IMR-90 (cell line): ENCODE measurements at regions not wholly inside any gene's neighbourhood (a gene's known extent, or its start where the extent isn't known, plus 50 kb on each side); places are given as distances from the start of the nearest gene placed in this dataset.

Source experiments
- ATAC-seq: fragments of 200-7000 bp; cut with Tn5 transposase; 2 replicates; pipeline ENCODE4 v1.9.1; 2020; ENCODE audit warnings: low read depth, mild to moderate bottlenecking, moderate library complexity
- BruUV-seq: library from RNA; stranded (reverse); fragments of 400-500 nt; replicated peaks from 2 replicates; lab custom pipeline; 2021; lab: Mats Ljungman, UMichigan
- CTCF ChIA-PET: fragments of 300-600 bp; formaldehyde crosslinking; extraction: SDS; loops from one replicate; lab custom pipeline; 2021; ENCODE audit warnings: antibody characterized with exemption; lab: Yijun Ruan, JAX
- POLR2A ChIA-PET: fragments of 300-600 bp; sonication (Branson Sonifier 250); formaldehyde crosslinking; loops from one replicate; lab custom pipeline; 2022; ENCODE audit warnings: antibody characterized with exemption; ENCODE audit not compliant: unreplicated experiment; lab: Charles Lee
- DNase-seq: peaks from one replicate; pipeline ENCODE4 v3.0.0; 2013
- H2AFZ ChIP-seq: replicated peaks from 2 replicates; pipeline ENCODE3; 2013; ENCODE audit warnings: low read length, mild to moderate bottlenecking; ENCODE audit not compliant: poor library complexity
- H2AK5ac ChIP-seq: 2 replicates; pipeline ENCODE4 v1.6.1; 2013; ENCODE audit warnings: low read depth, low read length, inconsistent platforms
- H2AK9ac ChIP-seq: replicated peaks from 2 replicates; pipeline ENCODE3; 2013; ENCODE audit warnings: mild to moderate bottlenecking, low read depth, low read length, moderate library complexity; ENCODE audit not compliant: poor library complexity
- H2BK120ac ChIP-seq: 2 replicates; pipeline ENCODE4 v1.6.1; 2013; ENCODE audit warnings: low read depth, low read length, inconsistent platforms
- H2BK15ac ChIP-seq: 3 replicates; pipeline ENCODE4 v1.6.1; 2013; ENCODE audit warnings: low read depth, low read length, inconsistent platforms
- H2BK20ac ChIP-seq: 2 replicates; pipeline ENCODE4 v1.6.1; 2013; ENCODE audit warnings: low read depth, mild to moderate bottlenecking, inconsistent platforms, low read length, moderate library complexity
- H2BK5ac ChIP-seq: 2 replicates; pipeline ENCODE4 v1.6.1; 2013; ENCODE audit warnings: mild to moderate bottlenecking, low read depth, low read length, inconsistent platforms; ENCODE audit not compliant: poor library complexity, severe bottlenecking
- H3K14ac ChIP-seq: replicated peaks from 2 replicates; pipeline ENCODE4 v1.6.1; 2013; ENCODE audit warnings: low read depth, low read length, inconsistent platforms
- H3K18ac ChIP-seq: 2 replicates; pipeline ENCODE4 v1.6.1; 2013; ENCODE audit warnings: low read depth, low read length, control low read depth
- H3K23ac ChIP-seq: 2 replicates; pipeline ENCODE4 v1.6.1; 2013; ENCODE audit warnings: low read depth, low read length, inconsistent platforms
- H3K27ac ChIP-seq: 2 replicates; pipeline ENCODE4 v1.5.1; 2013; ENCODE audit warnings: mild to moderate bottlenecking, control low read depth, low read length; ENCODE audit not compliant: insufficient read depth
- H3K27me3 ChIP-seq: 2 replicates; pipeline ENCODE4 v1.6.1; 2013; ENCODE audit warnings: low read length; ENCODE audit not compliant: control insufficient read depth, insufficient read depth
- H3K36me3 ChIP-seq: 2 replicates; pipeline ENCODE4 v1.6.1; 2013; ENCODE audit warnings: low read length, mixed read lengths; ENCODE audit not compliant: control insufficient read depth, insufficient read depth
- H3K4ac ChIP-seq: 2 replicates; pipeline ENCODE4 v1.6.1; 2013; ENCODE audit warnings: low read depth, low read length, inconsistent platforms
- H3K4me1 ChIP-seq: 2 replicates; pipeline ENCODE4 v1.6.1; 2013; ENCODE audit warnings: low read length, mixed read lengths; ENCODE audit not compliant: control insufficient read depth, insufficient read depth
- H3K4me2 ChIP-seq: 2 replicates; pipeline ENCODE4 v1.6.1; 2013; ENCODE audit warnings: low read depth, mild to moderate bottlenecking, control low read depth, low read length, moderate library complexity
- H3K4me3 ChIP-seq: 2 replicates; pipeline ENCODE4 v1.5.1; 2013; ENCODE audit warnings: low read depth, mild to moderate bottlenecking, control low read depth, low read length, moderate library complexity; ENCODE audit not compliant: insufficient read depth
- H3K56ac ChIP-seq: 2 replicates; pipeline ENCODE4 v1.6.1; 2013; ENCODE audit warnings: low read length, inconsistent platforms; ENCODE audit not compliant: insufficient read depth; ENCODE audit errors: extremely low read depth
- H3K79me1 ChIP-seq, 2 experiments: 2 replicates each; pipeline ENCODE4 v1.6.1; 2013; ENCODE audit warnings: low read length in 2 of 2, inconsistent platforms in 1 of 2, low read depth in 1 of 2
- H3K9ac ChIP-seq: 2 replicates; pipeline ENCODE4 v1.6.1; 2013; ENCODE audit warnings: low read depth, low read length, control low read depth
- H3K9me1 ChIP-seq: 2 replicates; pipeline ENCODE4 v1.6.1; 2013; ENCODE audit warnings: low read length, inconsistent platforms; ENCODE audit not compliant: insufficient read depth
- H3K9me3 ChIP-seq: 2 replicates; pipeline ENCODE4 v1.6.1; 2013; ENCODE audit warnings: low read length; ENCODE audit not compliant: control insufficient read depth, insufficient read depth
- H4K20me1 ChIP-seq: 2 replicates; pipeline ENCODE4 v1.6.1; 2013; ENCODE audit warnings: low read length, inconsistent platforms; ENCODE audit not compliant: insufficient read depth
- H4K5ac ChIP-seq: 2 replicates; pipeline ENCODE4 v1.6.1; 2013; ENCODE audit warnings: mild to moderate bottlenecking, low read depth, low read length, control low read depth
- H4K8ac ChIP-seq, 2 experiments: 2 replicates each; pipeline ENCODE4 v1.6.1; 2013; ENCODE audit warnings: low read depth in 2 of 2, low read length in 2 of 2, control low read depth in 1 of 2, inconsistent platforms in 1 of 2
- H4K91ac ChIP-seq: 2 replicates; pipeline ENCODE4 v1.6.1; 2013; ENCODE audit warnings: low read depth, low read length, inconsistent platforms; ENCODE audit not compliant: insufficient read depth
- BHLHE40 ChIP-seq: fragments of 150-350 bp; IDR thresholded peaks from 2 replicates; pipeline ENCODE4 v1.6.1; 2016; ENCODE audit warnings: mild to moderate bottlenecking, low read depth, low read length
- CEBPB ChIP-seq: IDR thresholded peaks from 2 replicates; pipeline ENCODE4 v1.6.1; 2012; ENCODE audit warnings: low read depth, low read length, improper control_type of control experiment
- CHD1 ChIP-seq: IDR thresholded peaks from 2 replicates; pipeline ENCODE4 v1.6.1; 2012; ENCODE audit warnings: low read depth, low read length, improper control_type of control experiment
- CTCF ChIP-seq: conservative IDR thresholded peaks from 2 replicates; pipeline ENCODE4 v1.5.1; 2012; ENCODE audit warnings: mild to moderate bottlenecking, low read depth, low read length, improper control_type of control experiment
- ELK1 ChIP-seq: fragments of 150-350 bp; IDR thresholded peaks from 2 replicates; pipeline ENCODE4 v1.6.1; 2016; ENCODE audit warnings: low read depth, mild to moderate bottlenecking, low read length, moderate library complexity, borderline replicate concordance
- MAFK ChIP-seq: IDR thresholded peaks from 2 replicates; pipeline ENCODE4 v1.6.1; 2012; ENCODE audit warnings: low read depth, low read length, improper control_type of control experiment
- MAZ ChIP-seq: IDR thresholded peaks from 2 replicates; pipeline ENCODE4 v1.6.1; 2012; ENCODE audit warnings: low read depth, mild to moderate bottlenecking, low read length, improper control_type of control experiment, moderate library complexity, borderline replicate concordance
- MXI1 ChIP-seq: IDR thresholded peaks from 2 replicates; pipeline ENCODE4 v1.6.1; 2012; ENCODE audit warnings: low read depth, mild to moderate bottlenecking, low read length, moderate library complexity, borderline replicate concordance
- NFE2L2 ChIP-seq: fragments of 150-350 bp; IDR thresholded peaks from 2 replicates; pipeline ENCODE4 v1.6.1; 2016; ENCODE audit warnings: low read depth, mild to moderate bottlenecking, low read length
- POLR2A ChIP-seq: IDR thresholded peaks from 2 replicates; pipeline ENCODE4 v1.6.1; 2012; ENCODE audit warnings: mild to moderate bottlenecking, low read depth, low read length
- RAD21 ChIP-seq: IDR thresholded peaks from 2 replicates; pipeline ENCODE4 v1.6.1; 2012; ENCODE audit warnings: low read length, improper control_type of control experiment
- RCOR1 ChIP-seq: IDR thresholded peaks from 2 replicates; pipeline ENCODE4 v1.6.1; 2012; ENCODE audit warnings: mild to moderate bottlenecking, low read length, improper control_type of control experiment; ENCODE audit not compliant: insufficient replicate concordance
- RFX5 ChIP-seq: IDR thresholded peaks from 2 replicates; pipeline ENCODE4 v1.8.0; 2012; ENCODE audit warnings: low read depth, mild to moderate bottlenecking, low read length, moderate library complexity
- SMC3 ChIP-seq: fragments of 150-350 bp; IDR thresholded peaks from 2 replicates; pipeline ENCODE4 v1.6.1; 2016; ENCODE audit warnings: low read depth, mild to moderate bottlenecking, antibody characterized with exemption, low read length, moderate library complexity
- WGBS, 2 experiments: methylation state at CpG; one replicate each; pipeline versions ENCODE4 v1.1.5 to v1.1.7; 2013; ENCODE audit warnings: missing lambda C conversion rate in 2 of 2; ENCODE audit not compliant: insufficient read length in 1 of 2; ENCODE audit errors: extremely low coverage in 2 of 2; 5-methylcytosine and 5-hydroxymethylcytosine counted together
- dilution Hi-C: fragments of 300-500 bp; cut with HindIII; formaldehyde crosslinking; loops from one replicate; pipeline ENCODE4 v1.14.3; 2018; ENCODE audit warnings: low sequenced_read_pairs; ENCODE audit not compliant: unreplicated experiment
- in situ Hi-C: fragments of 300-500 bp; cut with MboI; formaldehyde crosslinking; loops from 3 replicates; pipeline ENCODE4 v1.14.3; 2019; ENCODE audit warnings: low sequenced_read_pairs, inconsistent platforms, mixed read lengths
- intact Hi-C: fragments of 100-400 bp; cut with micrococcal nuclease; formaldehyde crosslinking; loops from 2 replicates; pipeline ENCODE4 v1.10.0; 2022

GRCh38 chr7:84248843-84249242 lies 54.3 kb upstream of the SEMA3A start:
- whole genome bisulfite sequencing, 2 experiments: no CpG with 5 or more reads among the region's 3 CpGs
- H2AK5ac ChIP-seq: peak overlapping the region; percentile 77; the same call in 1 of the 2 replicates
- no peaks in the 10 kb centered on the region for H3K79me1 ChIP-seq
- no peak overlapping the region; the same call in 1 of the 2 replicates for H3K56ac ChIP-seq
- H3K4me3 ChIP-seq: no peak overlapping the region
- H3K18ac ChIP-seq: peak overlapping the region; percentile 86
- peak overlapping the region; percentile 63 for H2BK5ac ChIP-seq
- dilution Hi-C loops (no loop called here), in situ Hi-C loops (no loop called here), intact Hi-C loops (no loop called here)
- peak overlapping the region; percentile 65; the same call in 1 of the 2 replicates for H3K4ac ChIP-seq
- peak overlapping the region; percentile 37; the same call in 1 of the 2 replicates for H4K91ac ChIP-seq
- no TSS peak for BruUV-seq
- peaks cover 8% of the 10 kb centered on the region for H3K4me1 ChIP-seq
- ChIA-PET POLR2A (no interaction called here), CTCF (no interaction called here)
- H3K36me3 ChIP-seq: no peaks in the 10 kb centered on the region
- peak overlapping the region; percentile 76 for H2BK120ac ChIP-seq
- H2BK20ac ChIP-seq: peak overlapping the region; percentile 61
- H3K27ac ChIP-seq: peak overlapping the region; percentile 30; the same call in 1 of the 2 replicates
- peak overlapping the region; percentile 17 for H2AK9ac ChIP-seq
- H2AFZ ChIP-seq: no peak overlapping the region
- peaks cover 5% of the 10 kb centered on the region; the same call in 1 of the 2 replicates for H3K9me1 ChIP-seq
- no peak for ATAC-seq
- peak overlapping the region; percentile 85; the same call in 2 of the 3 replicates for H2BK15ac ChIP-seq
- H4K8ac ChIP-seq: peak overlapping the region; percentile 17 to 59
- H3K27me3 ChIP-seq: no peaks in the 10 kb centered on the region
- no peaks in the 10 kb centered on the region for H4K20me1 ChIP-seq
- no peak overlapping the region for H3K9ac ChIP-seq
- peak overlapping the region; percentile 73 for H4K5ac ChIP-seq
- TF ChIP-seq RAD21: no peak
- no peak for TF ChIP-seq MXI1
- TF ChIP-seq CEBPB: no peak
- TF ChIP-seq NFE2L2: no peak
- TF ChIP-seq ELK1: no peak
- TF ChIP-seq SMC3: no peak
- no peak for TF ChIP-seq CHD1
- TF ChIP-seq RFX5: no peak
- TF ChIP-seq MAFK: no peak
- no peak for TF ChIP-seq POLR2A
- no peak for TF ChIP-seq RCOR1
- no peak for TF ChIP-seq BHLHE40
- TF ChIP-seq CTCF: no peak
- TF ChIP-seq MAZ: no peak
- H3K9me3 ChIP-seq: peaks cover 6% of the 10 kb centered on the region
- no peak for DNase-seq
- H3K23ac ChIP-seq: peak overlapping the region; percentile 53
- H3K4me2 ChIP-seq: no peak overlapping the region
- H3K14ac ChIP-seq: peak overlapping the region; percentile 30; the same call in 1 of the 2 replicates
